ENCODE measurements at regions not wholly inside any gene's neighbourhood (a gene's known extent, or its start where the extent isn't known, plus 50 kb on each side); places are given as distances from the start of the nearest gene placed in this dataset.

DNA sequence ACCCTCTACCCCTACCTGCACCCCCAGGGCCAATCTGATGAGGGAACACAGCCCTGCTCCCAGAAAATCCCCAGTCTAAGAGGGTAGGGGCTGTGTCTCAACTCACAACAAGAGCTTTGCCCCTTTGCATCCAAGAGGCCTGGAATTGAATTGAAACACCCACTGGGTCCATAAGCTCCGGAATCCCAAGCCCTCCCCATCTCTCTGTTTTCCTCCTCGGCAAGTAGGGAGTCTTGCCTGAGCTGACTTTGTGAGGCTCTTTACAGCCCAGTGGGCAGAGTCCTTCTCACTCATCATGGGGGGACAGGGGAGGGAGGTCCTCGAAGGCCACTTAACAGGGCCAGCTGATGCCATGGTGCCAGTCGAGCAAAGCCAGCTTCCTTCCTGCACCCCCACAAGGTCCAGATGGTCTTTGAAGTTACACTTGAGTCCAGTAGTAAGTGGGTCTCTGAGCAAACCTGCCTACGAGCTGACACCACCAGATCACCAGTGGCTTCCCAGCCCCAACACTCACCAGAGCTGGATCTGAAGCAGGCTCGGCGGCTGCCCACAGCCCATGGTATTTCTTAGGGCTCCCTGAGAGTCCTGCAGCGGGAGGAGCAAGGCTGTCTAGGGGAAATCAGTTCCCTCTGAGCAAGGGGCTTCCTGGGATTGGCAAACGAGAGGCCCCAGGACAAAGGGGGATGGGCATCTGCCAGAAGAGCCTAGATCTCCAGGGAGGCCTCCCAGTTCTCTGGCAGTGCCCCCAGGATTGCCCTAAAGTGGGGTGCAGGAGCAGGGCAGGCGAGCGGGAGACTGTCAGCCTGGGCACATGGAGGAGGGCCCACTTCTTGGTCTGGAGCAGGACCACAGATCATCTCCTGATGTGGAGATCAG, 144.5 kb downstream of the VEGFA start:
- Mint-ChIP-seq H3K27me3 (ENCODE audit: low read depth) (peaks cover 3% of the 10 kb centered on the region), H3K4me3 (no peak overlapping the region), H3K27ac (no peak overlapping the region), H3K36me3 (no peaks in the 10 kb centered on the region), H3K9me3 (no peaks in the 10 kb centered on the region), H3K4me1 (peaks cover 21% of the 10 kb centered on the region)
- TF ChIP-seq, protein P1, sequence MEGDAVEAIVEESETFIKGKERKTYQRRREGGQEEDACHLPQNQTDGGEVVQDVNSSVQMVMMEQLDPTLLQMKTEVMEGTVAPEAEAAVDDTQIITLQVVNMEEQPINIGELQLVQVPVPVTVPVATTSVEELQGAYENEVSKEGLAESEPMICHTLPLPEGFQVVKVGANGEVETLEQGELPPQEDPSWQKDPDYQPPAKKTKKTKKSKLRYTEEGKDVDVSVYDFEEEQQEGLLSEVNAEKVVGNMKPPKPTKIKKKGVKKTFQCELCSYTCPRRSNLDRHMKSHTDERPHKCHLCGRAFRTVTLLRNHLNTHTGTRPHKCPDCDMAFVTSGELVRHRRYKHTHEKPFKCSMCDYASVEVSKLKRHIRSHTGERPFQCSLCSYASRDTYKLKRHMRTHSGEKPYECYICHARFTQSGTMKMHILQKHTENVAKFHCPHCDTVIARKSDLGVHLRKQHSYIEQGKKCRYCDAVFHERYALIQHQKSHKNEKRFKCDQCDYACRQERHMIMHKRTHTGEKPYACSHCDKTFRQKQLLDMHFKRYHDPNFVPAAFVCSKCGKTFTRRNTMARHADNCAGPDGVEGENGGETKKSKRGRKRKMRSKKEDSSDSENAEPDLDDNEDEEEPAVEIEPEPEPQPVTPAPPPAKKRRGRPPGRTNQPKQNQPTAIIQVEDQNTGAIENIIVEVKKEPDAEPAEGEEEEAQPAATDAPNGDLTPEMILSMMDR (IDR thresholded peaks at IDR 0.05; ENCODE audit: unreplicated experiment): no peak
- DNase-seq (ENCODE audit: low spot score in 2 of 2, unreplicated experiment in 2 of 2): no peak

DNA sequence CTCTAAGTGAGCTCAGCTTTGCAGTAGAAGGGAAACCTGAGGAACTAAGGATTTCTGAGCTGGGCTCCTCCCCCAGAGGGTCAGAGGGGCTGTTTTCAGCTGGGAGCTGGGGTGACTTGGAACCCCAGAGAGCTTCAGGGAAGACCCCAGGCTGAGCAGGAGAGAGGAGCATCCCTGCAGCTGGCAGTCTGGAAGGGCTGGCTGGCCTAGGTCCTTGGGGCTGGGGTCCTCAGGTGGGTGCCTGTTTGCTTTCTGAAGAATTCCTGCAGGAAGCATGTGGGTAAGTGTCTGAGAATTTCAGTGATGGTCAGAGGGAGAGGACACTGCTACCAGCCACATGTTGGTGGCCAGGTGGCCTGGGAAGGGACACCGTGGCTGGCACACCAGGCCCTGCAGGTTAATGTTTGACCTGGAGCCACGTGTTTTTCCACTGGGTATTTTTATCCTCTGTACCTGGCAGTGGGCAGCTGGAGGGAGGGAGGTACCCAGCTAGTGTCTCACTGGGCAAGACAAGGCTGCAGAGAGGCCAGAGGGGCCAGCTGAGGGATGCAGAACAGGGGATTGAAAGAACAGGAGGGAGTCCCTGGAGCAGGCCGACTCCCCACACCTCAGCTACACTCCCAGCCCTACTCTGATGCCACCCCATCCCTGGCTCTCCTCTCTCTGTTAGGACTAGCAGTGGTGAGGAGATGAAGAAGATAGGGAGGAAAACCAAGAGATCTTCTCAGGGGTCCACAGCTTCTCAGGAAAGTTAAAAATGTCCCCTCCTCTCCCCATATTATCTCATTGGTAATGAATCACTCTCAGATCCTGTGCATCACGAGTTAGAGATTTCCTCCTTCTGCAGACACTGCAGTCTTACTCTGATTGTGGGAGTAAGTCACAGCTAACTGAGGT, 143.6 kb downstream of the VEGFA start:
- TF ChIP-seq, protein P1 (IDR thresholded peaks at IDR 0.05; ENCODE audit: unreplicated experiment): no peak
- peaks cover 3% of the 10 kb centered on the region for H3K27me3 Mint-ChIP-seq (ENCODE audit: low read depth)
- H3K9me3 Mint-ChIP-seq: no peaks in the 10 kb centered on the region
- H3K4me1 Mint-ChIP-seq: peaks cover 21% of the 10 kb centered on the region
- DNase-seq (ENCODE audit: low spot score in 2 of 2, unreplicated experiment in 2 of 2): no peak
- no peak overlapping the region for H3K4me3 Mint-ChIP-seq
- H3K36me3 Mint-ChIP-seq: no peaks in the 10 kb centered on the region
- H3K27ac Mint-ChIP-seq: no peak overlapping the region

DNA sequence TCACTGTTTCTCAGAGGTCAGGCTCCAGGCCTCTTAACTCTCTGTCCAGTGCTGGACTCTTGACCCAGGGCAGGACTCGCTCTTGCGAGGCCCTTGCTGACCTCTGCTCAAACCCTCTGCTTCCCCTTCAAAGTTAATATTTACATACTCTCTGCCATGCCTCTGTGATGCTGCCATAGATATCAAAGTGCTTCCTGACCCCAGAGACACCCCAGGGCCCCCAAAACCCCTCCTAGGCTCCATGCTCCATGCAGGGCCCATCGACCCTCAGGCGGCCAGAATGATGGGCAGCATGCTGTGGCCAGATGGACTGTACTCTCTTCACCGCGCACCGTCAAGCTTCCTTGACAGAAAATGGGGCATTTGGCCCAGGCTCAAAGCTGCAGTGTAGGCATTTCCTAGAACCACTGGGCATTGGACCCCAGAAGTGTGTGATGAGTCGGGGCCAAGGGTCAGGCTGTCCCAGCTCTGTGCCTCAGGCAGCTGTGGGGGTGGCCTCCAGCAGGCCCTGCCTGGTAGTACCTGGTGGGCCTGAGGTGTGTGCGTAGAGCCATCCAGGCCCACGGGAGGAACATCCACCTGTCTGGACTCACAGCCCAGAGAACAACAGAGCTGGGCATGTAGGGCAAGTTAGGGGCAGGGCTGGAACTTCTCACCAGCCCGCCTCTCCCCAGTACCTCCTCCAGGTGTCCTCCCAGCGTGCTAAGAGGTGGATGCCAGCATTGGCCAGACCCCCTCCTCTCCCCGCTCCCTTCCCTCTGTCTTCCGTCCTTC, 142.8 kb downstream of the VEGFA start:
- DNase-seq (ENCODE audit: low spot score in 2 of 2, unreplicated experiment in 2 of 2): no peak
- peaks cover 20% of the 10 kb centered on the region for H3K4me1 Mint-ChIP-seq
- H3K9me3 Mint-ChIP-seq: no peaks in the 10 kb centered on the region
- H3K4me3 Mint-ChIP-seq: no peak overlapping the region
- no peak overlapping the region for H3K27ac Mint-ChIP-seq
- TF ChIP-seq, protein P1 (IDR thresholded peaks at IDR 0.05; ENCODE audit: unreplicated experiment): no peak
- H3K36me3 Mint-ChIP-seq: no peaks in the 10 kb centered on the region
- peaks cover 3% of the 10 kb centered on the region for H3K27me3 Mint-ChIP-seq (ENCODE audit: low read depth)

DNA sequence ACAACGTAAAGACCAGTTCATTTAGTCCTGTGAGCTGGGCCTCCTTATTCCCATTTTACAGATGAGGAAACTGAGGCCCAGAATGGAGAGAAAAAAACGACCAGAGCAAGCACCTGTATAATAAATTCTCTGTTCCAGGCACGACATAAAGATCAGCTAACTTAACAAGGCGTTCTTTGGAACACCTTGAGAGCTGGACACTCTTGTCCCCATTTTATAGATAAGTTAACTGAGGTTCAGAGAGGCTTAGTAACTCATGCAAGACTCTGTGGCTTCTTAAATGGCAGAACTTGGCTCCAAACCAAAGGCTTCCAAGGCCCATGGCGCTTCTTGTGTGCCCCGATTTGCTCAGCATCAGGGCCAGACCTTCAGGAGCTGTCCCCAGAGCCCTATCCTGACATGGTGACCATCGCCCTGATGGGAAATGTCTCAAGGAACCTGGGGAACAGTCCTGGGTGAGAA, 142.1 kb downstream of the VEGFA start:
- H3K4me3 Mint-ChIP-seq: no peak overlapping the region

More for the DNA sequence above, 142.1 kb downstream of the VEGFA start:
- TF ChIP-seq, protein P1 (IDR thresholded peaks at IDR 0.05; ENCODE audit: unreplicated experiment): no peak
- DNase-seq (ENCODE audit: low spot score in 2 of 2, unreplicated experiment in 2 of 2): no peak
- no peaks in the 10 kb centered on the region for H3K36me3 Mint-ChIP-seq
- H3K27me3 Mint-ChIP-seq (ENCODE audit: low read depth): peaks cover 3% of the 10 kb centered on the region
- H3K27ac Mint-ChIP-seq: no peak overlapping the region
- no peaks in the 10 kb centered on the region for H3K9me3 Mint-ChIP-seq
- H3K4me1 Mint-ChIP-seq: peaks cover 17% of the 10 kb centered on the region
